Esophagus squamous epithelium (tissue), 5 donors: ENCODE measurements at regions not wholly inside any gene's neighbourhood (a gene's known extent, or its start where the extent isn't known, plus 50 kb on each side); places are given as distances from the start of the nearest gene placed in this dataset.

Experiments used
- DNase-seq: peaks from one replicate; lab custom pipeline; 2025; lab: John Stamatoyannopoulos, UW
- H3K27ac ChIP-seq, 4 donors: fragments of 200-600 bp; sonication (generic); one replicate each; pipeline ENCODE4 v1.5.1; 2016 to 2019; ENCODE audit warnings: mild to moderate bottlenecking in 1 of 4
- H3K27me3 ChIP-seq, 4 donors: fragments of 200-600 bp; sonication (generic); 1 replicate in 3 of 4; 2 replicates in 1 of 4; pipeline versions ENCODE4 v1.5.1 to v1.6.0; 2017 to 2021; ENCODE audit warnings: antibody characterized with exemption in 1 of 4
- H3K36me3 ChIP-seq, 3 donors: fragments of 200-600 bp; sonication (generic); one replicate each; pipeline ENCODE4 v1.5.1; 2016 to 2019
- H3K4me1 ChIP-seq, 3 donors: fragments of 200-600 bp; sonication (generic); one replicate each; pipeline ENCODE4 v1.5.1; 2017 to 2019
- H3K4me3 ChIP-seq, 4 donors: fragments of 200-600 bp; sonication (generic); 1 replicate in 3 of 4; 2 replicates in 1 of 4; pipeline ENCODE4 v1.5.1; 2016 to 2019; ENCODE audit warnings: mild to moderate bottlenecking in 2 of 4, moderate library complexity in 1 of 4
- H3K9me3 ChIP-seq, 3 donors: fragments of 200-600 bp; sonication (generic); one replicate each; pipeline ENCODE4 v1.5.1; 2016 to 2019
- POLR2A ChIP-seq, 4 donors: fragments of 450-650 bp; IDR thresholded peaks; one replicate each; pipeline ENCODE4 v1.6.1; 2017; ENCODE audit warnings: antibody characterized with exemption in 4 of 4, mild to moderate bottlenecking in 4 of 4, moderate library complexity in 3 of 4
- WGBS, 2 donors: methylation state at CpG; one replicate each; pipeline ENCODE4 v1.1.5; 2018; 5-methylcytosine and 5-hydroxymethylcytosine counted together
- intact Hi-C: fragments of 100-400 bp; cut with DNase I; formaldehyde crosslinking; loops from one replicate; pipeline ENCODE4 v1.15.0; 2022
- TF ChIP-seq, protein P1 (sequence below), 6 experiments: fragments of 450-650 bp in 4 of 6; fragments of 200-600 bp in 2 of 6; sonication (generic) in 2 of 6; IDR thresholded peaks; one replicate each; pipeline ENCODE4 v1.5.1; 2016 to 2019; ENCODE audit warnings: antibody characterized with exemption in 6 of 6, mild to moderate bottlenecking in 4 of 6, moderate library complexity in 4 of 6
- donor health status: DM: yes; HTN: yes; CAD: no.

GRCh38 chr10:120285408-120285807, 171.6 kb upstream of the PLPP4 start:
- no peaks in the 10 kb centered on the region for H3K36me3 ChIP-seq
- WGBS, 2 donors: 78 to 86% methylated on average over 6 of the region's 6 CpGs
- H3K4me1 ChIP-seq: no peaks in the 10 kb centered on the region
- TF ChIP-seq POLR2A (IDR thresholded peaks at IDR 0.05): no peak
- TF ChIP-seq, protein P1, sequence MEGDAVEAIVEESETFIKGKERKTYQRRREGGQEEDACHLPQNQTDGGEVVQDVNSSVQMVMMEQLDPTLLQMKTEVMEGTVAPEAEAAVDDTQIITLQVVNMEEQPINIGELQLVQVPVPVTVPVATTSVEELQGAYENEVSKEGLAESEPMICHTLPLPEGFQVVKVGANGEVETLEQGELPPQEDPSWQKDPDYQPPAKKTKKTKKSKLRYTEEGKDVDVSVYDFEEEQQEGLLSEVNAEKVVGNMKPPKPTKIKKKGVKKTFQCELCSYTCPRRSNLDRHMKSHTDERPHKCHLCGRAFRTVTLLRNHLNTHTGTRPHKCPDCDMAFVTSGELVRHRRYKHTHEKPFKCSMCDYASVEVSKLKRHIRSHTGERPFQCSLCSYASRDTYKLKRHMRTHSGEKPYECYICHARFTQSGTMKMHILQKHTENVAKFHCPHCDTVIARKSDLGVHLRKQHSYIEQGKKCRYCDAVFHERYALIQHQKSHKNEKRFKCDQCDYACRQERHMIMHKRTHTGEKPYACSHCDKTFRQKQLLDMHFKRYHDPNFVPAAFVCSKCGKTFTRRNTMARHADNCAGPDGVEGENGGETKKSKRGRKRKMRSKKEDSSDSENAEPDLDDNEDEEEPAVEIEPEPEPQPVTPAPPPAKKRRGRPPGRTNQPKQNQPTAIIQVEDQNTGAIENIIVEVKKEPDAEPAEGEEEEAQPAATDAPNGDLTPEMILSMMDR (IDR thresholded peaks at IDR 0.05): no peak
- no peaks in the 10 kb centered on the region for H3K27me3 ChIP-seq
- no peak overlapping the region for H3K27ac ChIP-seq
- no peak for DNase-seq
- intact Hi-C loops: no loop called here
- H3K4me3 ChIP-seq: no peak overlapping the region
- no peaks in the 10 kb centered on the region for H3K9me3 ChIP-seq

GRCh38 chr10:120286280-120286679, 170.7 kb upstream of the PLPP4 start:
- Histone ChIP-seq H3K27ac (no peak overlapping the region), H3K4me3 (no peak overlapping the region), H3K36me3 (no peaks in the 10 kb centered on the region), H3K9me3 (no peaks in the 10 kb centered on the region), H3K4me1 (no peaks in the 10 kb centered on the region), H3K27me3 (no peaks in the 10 kb centered on the region)
- intact Hi-C loops: no loop called here
- TF ChIP-seq, protein P1 (IDR thresholded peaks at IDR 0.05): no peak
- TF ChIP-seq POLR2A (IDR thresholded peaks at IDR 0.05): no peak
- WGBS, 2 donors: 67 to 74% methylated on average over 1 to 2 of the region's 3 CpGs
- no peak for DNase-seq

GRCh38 chr10:120300513-120300912, 156.5 kb upstream of the PLPP4 start:
- no peak for TF ChIP-seq POLR2A (IDR thresholded peaks at IDR 0.05)
- TF ChIP-seq, protein P1 (IDR thresholded peaks at IDR 0.05): no peak
- intact Hi-C loops: no loop called here
- no peak for DNase-seq
- Histone ChIP-seq H3K4me1 (no peaks in the 10 kb centered on the region), H3K27me3 (no peaks in the 10 kb centered on the region), H3K36me3 (no peaks in the 10 kb centered on the region), H3K9me3 (no peaks in the 10 kb centered on the region), H3K27ac (no peak overlapping the region), H3K4me3 (no peak overlapping the region)
- 55 to 70% methylated on average over 4 to 5 of the region's 5 CpGs for WGBS, 2 donors

DNA sequence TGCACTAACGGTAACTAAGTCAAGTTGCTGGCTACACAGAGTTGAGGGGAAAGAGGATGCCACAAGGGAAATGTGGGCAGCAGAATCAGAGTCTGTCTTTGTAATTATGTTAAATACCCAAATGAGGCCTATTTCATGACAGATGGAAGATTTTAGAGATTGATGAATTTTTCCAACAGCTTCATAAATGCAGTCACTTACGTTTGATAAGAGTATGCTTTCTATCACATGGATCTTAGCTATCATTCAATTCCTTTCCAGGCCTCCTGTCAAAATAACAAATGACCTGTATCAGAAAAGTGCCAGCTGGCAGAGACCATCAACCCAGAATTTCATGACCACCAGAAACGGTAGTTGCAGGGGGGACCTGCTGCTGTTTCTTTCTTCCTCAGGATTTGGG, 148.4 kb upstream of the PLPP4 start:
- Histone ChIP-seq H3K4me3 (no peak overlapping the region), H3K9me3 (no peaks in the 10 kb centered on the region), H3K27ac (no peak overlapping the region), H3K36me3 (no peaks in the 10 kb centered on the region), H3K4me1 (no peaks in the 10 kb centered on the region), H3K27me3 (no peaks in the 10 kb centered on the region)
- WGBS, 2 donors: 63 to 65% methylated on average over 3 of the region's 3 CpGs
- TF ChIP-seq, protein P1 (IDR thresholded peaks at IDR 0.05): no peak
- TF ChIP-seq POLR2A (IDR thresholded peaks at IDR 0.05): no peak
- intact Hi-C loops: no loop called here
- DNase-seq: no peak

- Histone ChIP-seq H3K9me3 (no peaks in the 10 kb centered on the region), H3K36me3 (no peaks in the 10 kb centered on the region), H3K27me3 (no peaks in the 10 kb centered on the region), H3K27ac (no peak overlapping the region), H3K4me3 (no peak overlapping the region), H3K4me1 (no peaks in the 10 kb centered on the region)
- WGBS, 2 donors: 70 to 85% methylated on average over 2 of the region's 2 CpGs
- TF ChIP-seq, protein P1 (IDR thresholded peaks at IDR 0.05): no peak
- TF ChIP-seq POLR2A (IDR thresholded peaks at IDR 0.05): no peak
- DNase-seq: no peak
- intact Hi-C loops: no loop called here
These were observed 143.3 kb upstream of the PLPP4 start for GRCh38 chr10:120313715-120314114.
